Body of pancreas (tissue), 4 donors: ENCODE measurements at regions not wholly inside any gene's neighbourhood (a gene's known extent, or its start where the extent isn't known, plus 50 kb on each side); places are given as distances from the start of the nearest gene placed in this dataset.

Experiments
- CTCF ChIP-seq, 7 experiments: fragments of 450-650 bp in 4 of 7; fragments of 200-600 bp in 3 of 7; sonication (generic) in 3 of 7; IDR thresholded peaks; one replicate each; pipeline ENCODE4 v1.5.1; 2016 to 2019; ENCODE audit warnings: antibody characterized with exemption in 7 of 7
- POLR2A ChIP-seq, 3 donors: fragments of 450-650 bp; IDR thresholded peaks; one replicate each; pipeline ENCODE4 v1.6.1; 2016; ENCODE audit warnings: antibody characterized with exemption in 3 of 3, mild to moderate bottlenecking in 2 of 3

DNA sequence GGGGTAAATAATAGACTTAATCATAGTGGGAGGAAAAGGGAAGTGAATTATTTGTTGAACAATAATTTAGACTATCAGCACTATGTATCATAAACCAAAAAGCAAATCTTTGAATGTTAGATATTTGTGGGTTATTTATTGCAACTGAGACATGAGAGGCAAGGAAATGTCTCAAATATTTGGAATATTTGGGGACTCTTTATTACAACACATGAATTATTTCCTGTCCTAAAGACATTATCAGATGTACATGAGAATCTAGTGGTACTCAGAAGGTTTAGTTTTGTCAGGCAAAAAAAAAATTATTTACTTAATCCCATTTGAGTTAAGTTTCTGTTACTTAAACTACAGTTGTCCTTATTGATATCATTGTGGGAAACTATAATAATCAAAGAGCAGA lies 91.1 kb downstream of the TLR4 start:
- TF ChIP-seq CTCF (IDR thresholded peaks at IDR 0.05): no peak
- no peak for TF ChIP-seq POLR2A (IDR thresholded peaks at IDR 0.05)
